ENCODE measurements at regions not wholly inside any gene's neighbourhood (a gene's known extent, or its start where the extent isn't known, plus 50 kb on each side); places are given as distances from the start of the nearest gene placed in this dataset.

GRCh38 chr18:67151366-67151765 is 365.2 kb downstream of the DSEL start:
- TF ChIP-seq CTCF (IDR thresholded peaks at IDR 0.05) (no peak), ZFX (IDR thresholded peaks at IDR 0.05; ENCODE audit: borderline replicate concordance) (no peak)

All from 22Rv1 (cell line).